Activated CD4-positive, alpha-beta T cell treated with anti-CD3 and anti-CD28 coated beads, Interleukin-2, amount 50 U/mL, for 4 hours (primary cell): ENCODE measurements at regions not wholly inside any gene's neighbourhood (a gene's known extent, or its start where the extent isn't known, plus 50 kb on each side); places are given as distances from the start of the nearest gene placed in this dataset.

Experiments used
- DNase-seq, 2 experiments: peaks; one replicate each; pipeline ENCODE4 v3.0.0-alpha.2; 2020

- DNase-seq: no peak
Observed at GRCh38 chr22:48755059-48755949, 1072.4 kb downstream of the BRD1 start.

GRCh38 chr22:48754611-48755058 lies 1073.0 kb downstream of the BRD1 start:
- no peak for DNase-seq

GRCh38 chr22:48753752-48754517 lies 1073.7 kb downstream of the BRD1 start:
- no peak for DNase-seq

- no peak for DNase-seq
Observed at GRCh38 chr22:48753381-48753730, 1074.3 kb downstream of the BRD1 start.

- no peak for DNase-seq
Observed at GRCh38 chr22:48752451-48753380, 1075.0 kb downstream of the BRD1 start.

- DNase-seq: no peak
Observed at GRCh38 chr22:48751539-48752437, 1075.9 kb downstream of the BRD1 start.

- no peak for DNase-seq
Observed at GRCh38 chr22:48750826-48751440, 1076.7 kb downstream of the BRD1 start.

GRCh38 chr22:48750282-48750681 lies 1077.4 kb downstream of the BRD1 start:
- no peak for DNase-seq

- DNase-seq: no peak
Observed at GRCh38 chr22:48749555-48750227, 1078.0 kb downstream of the BRD1 start.

- DNase-seq: no peak
Observed at GRCh38 chr22:48748860-48749554, 1078.7 kb downstream of the BRD1 start.

- DNase-seq: no peak
Observed at GRCh38 chr22:48748113-48748859, 1079.4 kb downstream of the BRD1 start.

GRCh38 chr22:48746789-48747425 lies 1080.8 kb downstream of the BRD1 start:
- no peak for DNase-seq

- no peak for DNase-seq
Observed at GRCh38 chr22:48745842-48746788, 1081.6 kb downstream of the BRD1 start.

GRCh38 chr22:48744967-48745841 lies 1082.5 kb downstream of the BRD1 start:
- no peak for DNase-seq

GRCh38 chr22:48744283-48744641 lies 1083.4 kb downstream of the BRD1 start:
- DNase-seq: no peak

- DNase-seq: no peak
Observed at GRCh38 chr22:48743601-48744282, 1083.9 kb downstream of the BRD1 start.
